GM12878 (cell line): ENCODE measurements at regions not wholly inside any gene's neighbourhood (a gene's known extent, or its start where the extent isn't known, plus 50 kb on each side); places are given as distances from the start of the nearest gene placed in this dataset.

Source experiments
- ATAC-seq: fragments of 200-7000 bp; cut with Tn5 transposase; 3 replicates; pipeline ENCODE4 v1.9.1; 2020; ENCODE audit warnings: mild to moderate bottlenecking, moderate library complexity
- BruUV-seq: library from RNA; stranded (reverse); fragments of 400-500 nt; replicated peaks from 2 replicates; lab custom pipeline; 2021; lab: Mats Ljungman, UMichigan
- CTCF ChIA-PET: fragments of 300-600 bp; sonication (Branson Sonifier 250); formaldehyde crosslinking; extraction: SDS; loops from one replicate; lab custom pipeline; 2021; ENCODE audit warnings: inconsistent platforms; lab: Yijun Ruan, JAX
- POLR2A ChIA-PET: fragments of 350-600 bp; formaldehyde crosslinking; extraction: SDS; loops from one replicate; lab custom pipeline; 2021; ENCODE audit warnings: inconsistent platforms; lab: Charles Lee
- RAD21 ChIA-PET: fragments of 300-600 bp; sonication (Branson Sonifier 250); formaldehyde crosslinking; loops from one replicate; lab custom pipeline; 2023; ENCODE audit warnings: antibody characterized with exemption; ENCODE audit not compliant: unreplicated experiment; lab: Charles Lee
- SMC1A ChIA-PET: fragments of 300-600 bp; sonication (Branson Sonifier 250); formaldehyde crosslinking; loops from one replicate; lab custom pipeline; 2023; ENCODE audit not compliant: unreplicated experiment, uncharacterized antibody; lab: Charles Lee
- DNase-seq: peaks from one replicate; pipeline ENCODE4 v3.0.0-alpha.2; 2011; ENCODE audit warnings: low read depth, low spot score
- FAIRE-seq: peaks from 3 replicates; lab custom pipeline; 2011; peaks lifted over from hg19 to GRCh38; lab: Jason Lieb, UNC
- H2AFZ ChIP-seq: 2 replicates; pipeline ENCODE4 v1.6.0; 2011; ENCODE audit warnings: low read depth, low read length, control low read depth; ENCODE audit not compliant: control insufficient read depth
- H3K27ac ChIP-seq: 2 replicates; pipeline ENCODE4 v1.5.1; 2011; ENCODE audit warnings: control low read depth; ENCODE audit not compliant: control insufficient read depth, insufficient read depth
- H3K27me3 ChIP-seq, 2 experiments: replicated peaks in 1 of 2; 2 replicates each; pipeline versions ENCODE4 v1.6.0 to v1.6.1; 2011; ENCODE audit warnings: low read length in 1 of 2; ENCODE audit not compliant: control insufficient read depth in 2 of 2, insufficient read depth in 2 of 2
- H3K36me3 ChIP-seq, 2 experiments: 2 replicates each; pipeline ENCODE4 v1.5.1; 2011; ENCODE audit warnings: low read length in 1 of 2; ENCODE audit not compliant: control insufficient read depth in 2 of 2, insufficient read depth in 2 of 2
- H3K4me1 ChIP-seq: 2 replicates; pipeline ENCODE4 v1.6.1; 2011; ENCODE audit warnings: mild to moderate bottlenecking, low read length, moderate library complexity, mixed read lengths; ENCODE audit not compliant: control insufficient read depth, insufficient read depth
- H3K4me2 ChIP-seq: 2 replicates; pipeline ENCODE4 v1.6.0; 2011; ENCODE audit warnings: control low read depth; ENCODE audit not compliant: control insufficient read depth, insufficient read depth
- H3K4me3 ChIP-seq: fragments of 200-600 bp; sonication (generic); 2 replicates; pipeline ENCODE4 v1.5.1; 2016
- H3K79me2 ChIP-seq: 2 replicates; pipeline ENCODE4 v1.6.0; 2011; ENCODE audit warnings: low read length; ENCODE audit not compliant: control insufficient read depth, insufficient read depth
- H3K9ac ChIP-seq: 2 replicates; pipeline ENCODE4 v1.8.0; 2011; ENCODE audit warnings: low read length, control low read depth, mixed read lengths; ENCODE audit not compliant: control insufficient read depth, insufficient read depth
- H3K9me3 ChIP-seq: replicated peaks from 3 replicates; pipeline ENCODE4 v1.5.1; 2011; ENCODE audit warnings: mild to moderate bottlenecking, low read length; ENCODE audit not compliant: control insufficient read depth, insufficient read depth
- H4K20me1 ChIP-seq: 2 replicates; pipeline ENCODE4 v1.6.0; 2011; ENCODE audit not compliant: control insufficient read depth, insufficient read depth
- MYC ChIP-seq: IDR thresholded peaks from 2 replicates; pipeline ENCODE4 v1.6.1; 2011; ENCODE audit warnings: mild to moderate bottlenecking, low read length, moderate library complexity, inconsistent platforms; ENCODE audit not compliant: insufficient read depth, insufficient replicate concordance, insufficient read length, severe bottlenecking
- NR2F1 ChIP-seq: fragments of 450-650 bp; conservative IDR thresholded peaks from 2 replicates; pipeline ENCODE4 v1.6.1; 2017; ENCODE audit warnings: mild to moderate bottlenecking
- POLR2A ChIP-seq: IDR thresholded peaks from 2 replicates; pipeline ENCODE4 v1.6.1; 2011; ENCODE audit warnings: low read depth, mild to moderate bottlenecking, low read length
- RELA ChIP-seq: fragments of 450-650 bp; IDR thresholded peaks from 2 replicates; pipeline ENCODE4 v1.8.0; 2014; ENCODE audit warnings: borderline replicate concordance; ENCODE audit not compliant: partially characterized antibody
- SIX5 ChIP-seq: IDR thresholded peaks from 2 replicates; pipeline ENCODE4 v1.6.1; 2011; ENCODE audit warnings: mild to moderate bottlenecking, low read depth, low read length, moderate library complexity; ENCODE audit not compliant: severe bottlenecking
- SP1 ChIP-seq: IDR thresholded peaks from one replicate; pipeline ENCODE4 v1.6.1; 2011; ENCODE audit warnings: low read depth, low read length
- SPI1 ChIP-seq: IDR thresholded peaks from 2 replicates; pipeline ENCODE4 v1.6.1; 2011; ENCODE audit warnings: low read depth, mild to moderate bottlenecking, low read length, moderate library complexity, borderline replicate concordance; ENCODE audit not compliant: insufficient read depth
- SREBF2 ChIP-seq: IDR thresholded peaks from 2 replicates; pipeline ENCODE4 v1.6.1; 2012; ENCODE audit warnings: mild to moderate bottlenecking, low read length
- ZNF274 ChIP-seq: IDR thresholded peaks from one replicate; pipeline ENCODE4 v1.8.0; 2011; ENCODE audit not compliant: insufficient read length, insufficient read depth
- WGBS: methylation state at CpG from one replicate; pipeline ENCODE4 v1.1.6; 2016; ENCODE audit warnings: low lambda C conversion rate; ENCODE audit not compliant: insufficient replicate concordance, insufficient coverage; ENCODE audit errors: missing lambda C conversion rate; 5-methylcytosine and 5-hydroxymethylcytosine counted together
- in situ Hi-C: fragments of 300-500 bp; cut with MboI; formaldehyde crosslinking; loops from 9 replicates; pipeline ENCODE4 v1.14.3; 2018; ENCODE audit warnings: mixed read lengths
- intact Hi-C: fragments of 100-400 bp; cut with micrococcal nuclease; formaldehyde crosslinking; loops from one replicate; pipeline ENCODE4 v1.14.2; 2022; ENCODE audit not compliant: unreplicated experiment
- TF ChIP-seq, protein P1 (sequence below): IDR thresholded peaks from 2 replicates; pipeline ENCODE4 v1.6.1; 2012; ENCODE audit warnings: improper control_type of control experiment, low read depth, low read length; ENCODE audit not compliant: insufficient replicate concordance
- TF ChIP-seq, protein P2 (sequence below): fragments of 150-350 bp; IDR thresholded peaks from 2 replicates; pipeline ENCODE4 v1.6.1; 2014; ENCODE audit warnings: mild to moderate bottlenecking, low read depth, low read length
- TF ChIP-seq, protein P3 (sequence below): fragments of 450-650 bp; IDR thresholded peaks from 2 replicates; pipeline ENCODE4 v1.6.1; 2018; ENCODE audit warnings: borderline replicate concordance, mild to moderate bottlenecking; ENCODE audit not compliant: partially characterized antibody

DNA sequence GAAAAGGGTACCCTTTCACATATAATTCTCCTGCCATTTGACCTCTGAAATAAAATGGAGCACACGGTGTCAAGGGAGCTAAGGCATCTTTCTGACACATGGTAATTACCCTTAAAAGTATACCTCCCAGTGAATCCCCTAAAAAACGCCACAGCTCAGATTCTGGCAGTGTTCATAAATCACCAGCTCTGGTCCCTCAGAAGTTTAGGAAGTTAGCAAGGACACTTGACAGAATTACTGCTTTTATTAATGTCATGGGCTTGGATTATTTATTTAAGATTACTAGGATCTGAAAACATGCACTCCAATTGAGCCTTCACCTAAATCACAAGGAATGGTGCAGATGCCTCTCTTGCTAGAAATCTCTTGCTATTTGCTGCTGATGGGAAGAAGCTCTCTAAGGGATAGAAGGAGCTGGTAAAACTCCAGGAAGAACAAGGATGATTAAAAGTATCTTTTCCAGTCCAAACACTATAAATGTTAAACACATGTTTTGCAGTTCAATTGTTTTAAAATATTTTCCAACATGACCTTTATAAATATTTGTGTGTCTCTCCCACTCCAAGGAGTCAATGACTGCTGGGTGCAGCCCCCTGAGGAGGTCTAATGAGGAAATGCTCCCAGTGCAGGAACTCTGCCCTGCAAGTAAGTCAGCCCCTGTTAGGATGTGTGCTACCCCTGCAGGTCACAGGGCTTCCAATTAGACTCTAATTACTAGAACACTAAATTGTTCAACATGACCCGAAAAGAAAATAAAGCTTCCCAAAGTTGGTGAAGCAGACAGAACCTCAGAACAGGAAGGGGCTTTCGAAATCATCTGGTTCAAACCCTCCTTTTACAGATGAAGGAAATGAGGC lies 230.3 kb downstream of the TFAP2A start:
- ChIA-PET RAD21 (no interaction called here), CTCF (interaction anchor here (0.7 kb wide), 1 partner anchor 51 kb away, joined by 3 read pairs; no protein-coding TSS in a partner anchor), SMC1A (interaction anchor here (0.8 to 1.4 kb wide), 2 partner anchors 11 to 12 kb away, joined by 3 read pairs; no protein-coding TSS in a partner anchor), POLR2A (no interaction called here)
- Histone ChIP-seq H3K4me2 (no peak overlapping the region), H3K27me3 (no peaks in the 10 kb centered on the region; a peak in 1 of 4 replicates), H3K79me2 (no peaks in the 10 kb centered on the region), H3K4me3 (no peak overlapping the region), H3K27ac (no peak overlapping the region), H3K36me3 (no peaks in the 10 kb centered on the region), H4K20me1 (no peaks in the 10 kb centered on the region), H2AFZ (no peak overlapping the region), H3K9me3 (no peaks in the 10 kb centered on the region), H3K9ac (no peak overlapping the region), H3K4me1 (no peaks in the 10 kb centered on the region)
- no peak for FAIRE-seq
- intact Hi-C loops = no loop called here
- no TSS peak for BruUV-seq
- in situ Hi-C loops = no loop called here
- 0% methylated on average over 4 of the region's 4 CpGs for WGBS
- DNase-seq = no peak
- ATAC-seq = no peak
- TF ChIP-seq MYC = no peak
- no peak for TF ChIP-seq SIX5
- no peak for TF ChIP-seq ZNF274
- TF ChIP-seq RELA = no peak
- TF ChIP-seq POLR2A = no peak
- TF ChIP-seq, protein P1, sequence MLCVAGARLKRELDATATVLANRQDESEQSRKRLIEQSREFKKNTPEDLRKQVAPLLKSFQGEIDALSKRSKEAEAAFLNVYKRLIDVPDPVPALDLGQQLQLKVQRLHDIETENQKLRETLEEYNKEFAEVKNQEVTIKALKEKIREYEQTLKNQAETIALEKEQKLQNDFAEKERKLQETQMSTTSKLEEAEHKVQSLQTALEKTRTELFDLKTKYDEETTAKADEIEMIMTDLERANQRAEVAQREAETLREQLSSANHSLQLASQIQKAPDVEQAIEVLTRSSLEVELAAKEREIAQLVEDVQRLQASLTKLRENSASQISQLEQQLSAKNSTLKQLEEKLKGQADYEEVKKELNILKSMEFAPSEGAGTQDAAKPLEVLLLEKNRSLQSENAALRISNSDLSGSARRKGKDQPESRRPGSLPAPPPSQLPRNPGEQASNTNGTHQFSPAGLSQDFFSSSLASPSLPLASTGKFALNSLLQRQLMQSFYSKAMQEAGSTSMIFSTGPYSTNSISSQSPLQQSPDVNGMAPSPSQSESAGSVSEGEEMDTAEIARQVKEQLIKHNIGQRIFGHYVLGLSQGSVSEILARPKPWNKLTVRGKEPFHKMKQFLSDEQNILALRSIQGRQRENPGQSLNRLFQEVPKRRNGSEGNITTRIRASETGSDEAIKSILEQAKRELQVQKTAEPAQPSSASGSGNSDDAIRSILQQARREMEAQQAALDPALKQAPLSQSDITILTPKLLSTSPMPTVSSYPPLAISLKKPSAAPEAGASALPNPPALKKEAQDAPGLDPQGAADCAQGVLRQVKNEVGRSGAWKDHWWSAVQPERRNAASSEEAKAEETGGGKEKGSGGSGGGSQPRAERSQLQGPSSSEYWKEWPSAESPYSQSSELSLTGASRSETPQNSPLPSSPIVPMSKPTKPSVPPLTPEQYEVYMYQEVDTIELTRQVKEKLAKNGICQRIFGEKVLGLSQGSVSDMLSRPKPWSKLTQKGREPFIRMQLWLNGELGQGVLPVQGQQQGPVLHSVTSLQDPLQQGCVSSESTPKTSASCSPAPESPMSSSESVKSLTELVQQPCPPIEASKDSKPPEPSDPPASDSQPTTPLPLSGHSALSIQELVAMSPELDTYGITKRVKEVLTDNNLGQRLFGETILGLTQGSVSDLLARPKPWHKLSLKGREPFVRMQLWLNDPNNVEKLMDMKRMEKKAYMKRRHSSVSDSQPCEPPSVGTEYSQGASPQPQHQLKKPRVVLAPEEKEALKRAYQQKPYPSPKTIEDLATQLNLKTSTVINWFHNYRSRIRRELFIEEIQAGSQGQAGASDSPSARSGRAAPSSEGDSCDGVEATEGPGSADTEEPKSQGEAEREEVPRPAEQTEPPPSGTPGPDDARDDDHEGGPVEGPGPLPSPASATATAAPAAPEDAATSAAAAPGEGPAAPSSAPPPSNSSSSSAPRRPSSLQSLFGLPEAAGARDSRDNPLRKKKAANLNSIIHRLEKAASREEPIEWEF = no peak
- TF ChIP-seq, protein P2, sequence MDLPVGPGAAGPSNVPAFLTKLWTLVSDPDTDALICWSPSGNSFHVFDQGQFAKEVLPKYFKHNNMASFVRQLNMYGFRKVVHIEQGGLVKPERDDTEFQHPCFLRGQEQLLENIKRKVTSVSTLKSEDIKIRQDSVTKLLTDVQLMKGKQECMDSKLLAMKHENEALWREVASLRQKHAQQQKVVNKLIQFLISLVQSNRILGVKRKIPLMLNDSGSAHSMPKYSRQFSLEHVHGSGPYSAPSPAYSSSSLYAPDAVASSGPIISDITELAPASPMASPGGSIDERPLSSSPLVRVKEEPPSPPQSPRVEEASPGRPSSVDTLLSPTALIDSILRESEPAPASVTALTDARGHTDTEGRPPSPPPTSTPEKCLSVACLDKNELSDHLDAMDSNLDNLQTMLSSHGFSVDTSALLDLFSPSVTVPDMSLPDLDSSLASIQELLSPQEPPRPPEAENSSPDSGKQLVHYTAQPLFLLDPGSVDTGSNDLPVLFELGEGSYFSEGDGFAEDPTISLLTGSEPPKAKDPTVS = no peak
- TF ChIP-seq, protein P3, sequence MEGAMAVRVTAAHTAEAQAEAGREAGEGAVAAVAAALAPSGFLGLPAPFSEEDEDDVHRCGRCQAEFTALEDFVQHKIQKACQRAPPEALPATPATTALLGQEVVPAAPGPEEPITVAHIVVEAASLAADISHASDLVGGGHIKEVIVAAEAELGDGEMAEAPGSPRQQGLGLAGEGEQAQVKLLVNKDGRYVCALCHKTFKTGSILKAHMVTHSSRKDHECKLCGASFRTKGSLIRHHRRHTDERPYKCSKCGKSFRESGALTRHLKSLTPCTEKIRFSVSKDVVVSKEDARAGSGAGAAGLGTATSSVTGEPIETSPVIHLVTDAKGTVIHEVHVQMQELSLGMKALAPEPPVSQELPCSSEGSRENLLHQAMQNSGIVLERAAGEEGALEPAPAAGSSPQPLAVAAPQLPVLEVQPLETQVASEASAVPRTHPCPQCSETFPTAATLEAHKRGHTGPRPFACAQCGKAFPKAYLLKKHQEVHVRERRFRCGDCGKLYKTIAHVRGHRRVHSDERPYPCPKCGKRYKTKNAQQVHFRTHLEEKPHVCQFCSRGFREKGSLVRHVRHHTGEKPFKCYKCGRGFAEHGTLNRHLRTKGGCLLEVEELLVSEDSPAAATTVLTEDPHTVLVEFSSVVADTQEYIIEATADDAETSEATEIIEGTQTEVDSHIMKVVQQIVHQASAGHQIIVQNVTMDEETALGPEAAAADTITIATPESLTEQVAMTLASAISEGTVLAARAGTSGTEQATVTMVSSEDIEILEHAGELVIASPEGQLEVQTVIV = no peak
- TF ChIP-seq SP1 = no peak
- TF ChIP-seq SPI1 = no peak
- no peak for TF ChIP-seq NR2F1
- no peak for TF ChIP-seq SREBF2
